Skeletal muscle tissue (tissue), 3 donors: ENCODE measurements at regions not wholly inside any gene's neighbourhood (a gene's known extent, or its start where the extent isn't known, plus 50 kb on each side); places are given as distances from the start of the nearest gene placed in this dataset.
"Not testable (repeated sequence)": the region's sequence is repeated elsewhere in the genome, so short reads cannot be mapped to it uniquely, and the experiment has no call there.

ENCODE experiments used
- H3K27ac ChIP-seq: one replicate; pipeline ENCODE4 v1.7.0; 2013; ENCODE audit warnings: mild to moderate bottlenecking, low read depth, low read length, inconsistent platforms
- H3K27me3 ChIP-seq, 3 donors: one replicate each; pipeline ENCODE4 v1.7.0; 2013; ENCODE audit warnings: low read length in 3 of 3; ENCODE audit not compliant: control insufficient read depth in 3 of 3, insufficient read depth in 3 of 3
- H3K36me3 ChIP-seq, 3 donors: one replicate each; pipeline ENCODE4 v1.7.0; 2013; ENCODE audit warnings: low read length in 3 of 3; ENCODE audit not compliant: control insufficient read depth in 3 of 3, insufficient read depth in 3 of 3
- H3K4me1 ChIP-seq, 3 donors: one replicate each; pipeline ENCODE4 v1.7.0; 2013; ENCODE audit warnings: low read length in 3 of 3, mild to moderate bottlenecking in 3 of 3; ENCODE audit not compliant: control insufficient read depth in 3 of 3, insufficient read depth in 3 of 3
- H3K4me3 ChIP-seq, 3 donors: one replicate each; pipeline ENCODE4 v1.7.0; 2013; ENCODE audit warnings: low read length in 3 of 3
- H3K9ac ChIP-seq, 3 donors: one replicate each; pipeline ENCODE4 v1.7.0; 2013; ENCODE audit warnings: low read length in 3 of 3, mild to moderate bottlenecking in 3 of 3, moderate library complexity in 2 of 3, low read depth in 1 of 3
- H3K9me3 ChIP-seq, 3 donors: one replicate each; pipeline ENCODE4 v1.7.0; 2013; ENCODE audit warnings: low read length in 3 of 3; ENCODE audit not compliant: control insufficient read depth in 3 of 3
- donor health status: Osteomylitis.

GRCh38 chr12:47610686-47611252 is 95.1 kb downstream of the RPAP3 start:
- no peak overlapping the region for H3K9ac ChIP-seq
- H3K4me3 ChIP-seq = no peak overlapping the region
- H3K4me1 ChIP-seq = peaks cover 0 to 2% (median 0%) of the 10 kb centered on the region in 3 donors
- H3K27ac ChIP-seq = no peak overlapping the region
- no peaks in the 10 kb centered on the region for H3K27me3 ChIP-seq
- peaks cover 2 to 5% (median 3%) of the 10 kb centered on the region in 3 donors for H3K9me3 ChIP-seq
- no peaks in the 10 kb centered on the region for H3K36me3 ChIP-seq

DNA sequence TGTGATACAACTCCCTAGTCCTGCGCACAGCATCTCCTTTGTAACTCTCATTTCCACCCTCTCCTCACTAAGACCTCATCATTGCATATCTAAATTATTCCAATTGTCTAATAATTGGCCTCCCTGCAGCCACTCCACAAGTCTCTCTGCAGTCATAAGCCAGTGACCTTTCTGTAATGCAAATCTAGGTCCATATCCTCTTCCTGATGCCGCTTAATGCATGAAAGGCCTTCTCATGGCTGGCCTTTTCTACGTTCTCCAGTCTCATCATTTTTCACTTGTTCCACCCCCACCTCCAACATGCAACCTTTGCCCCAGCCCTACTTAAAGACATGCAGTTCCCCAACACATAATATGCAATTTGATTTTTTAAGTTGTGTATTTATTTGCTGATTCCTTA is 96.0 kb downstream of the RPAP3 start:
- Histone ChIP-seq H3K9me3 (peaks cover 2 to 5% (median 3%) of the 10 kb centered on the region in 3 donors), H3K27ac (no peak overlapping the region), H3K4me3 (no peak overlapping the region), H3K9ac (no peak overlapping the region), H3K36me3 (no peaks in the 10 kb centered on the region), H3K4me1 (peaks cover 0 to 2% (median 0%) of the 10 kb centered on the region in 3 donors), H3K27me3 (no peaks in the 10 kb centered on the region)

GRCh38 chr12:47608671-47609070 is 97.2 kb downstream of the RPAP3 start:
- H3K4me1 ChIP-seq, H3K9me3 ChIP-seq, H3K4me3 ChIP-seq, H3K27ac ChIP-seq, H3K36me3 ChIP-seq, H3K9ac ChIP-seq, H3K27me3 ChIP-seq: not testable (repeated sequence)

DNA sequence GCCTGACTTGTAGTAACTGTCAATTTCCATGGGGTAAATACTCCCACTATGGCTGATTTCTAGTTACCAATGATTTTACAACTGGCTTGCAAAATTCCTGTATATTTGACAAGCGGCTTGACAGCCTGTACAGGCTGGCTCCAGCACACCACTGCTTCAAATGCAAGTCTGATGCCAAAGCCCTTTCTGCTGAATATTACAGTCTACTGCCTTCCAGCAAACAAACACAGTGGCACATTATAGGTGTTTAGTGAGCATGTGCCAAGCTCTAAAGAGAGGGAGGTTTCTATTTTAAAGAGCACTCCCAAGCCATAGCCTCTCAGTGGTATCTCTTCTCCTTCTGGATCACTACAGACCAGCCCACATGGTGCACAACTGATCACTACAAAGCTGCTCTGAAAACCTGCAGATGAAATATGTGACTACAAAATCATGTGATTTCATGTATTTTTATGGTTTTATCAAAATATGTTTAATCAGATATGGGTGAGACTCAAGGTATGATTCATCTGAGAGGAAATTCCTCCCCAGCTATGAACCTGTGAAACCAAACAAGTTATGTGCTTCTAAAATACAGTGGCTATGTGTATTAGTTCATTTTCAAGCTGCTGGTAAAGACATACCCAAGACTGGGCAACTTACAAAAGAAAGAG is 101.5 kb downstream of the RPAP3 start:
- H3K4me3 ChIP-seq = no peak overlapping the region
- H3K27me3 ChIP-seq = no peaks in the 10 kb centered on the region
- no peak overlapping the region for H3K9ac ChIP-seq
- H3K27ac ChIP-seq = no peak overlapping the region
- no peaks in the 10 kb centered on the region for H3K9me3 ChIP-seq
- H3K36me3 ChIP-seq = no peaks in the 10 kb centered on the region
- H3K4me1 ChIP-seq = no peaks in the 10 kb centered on the region

DNA sequence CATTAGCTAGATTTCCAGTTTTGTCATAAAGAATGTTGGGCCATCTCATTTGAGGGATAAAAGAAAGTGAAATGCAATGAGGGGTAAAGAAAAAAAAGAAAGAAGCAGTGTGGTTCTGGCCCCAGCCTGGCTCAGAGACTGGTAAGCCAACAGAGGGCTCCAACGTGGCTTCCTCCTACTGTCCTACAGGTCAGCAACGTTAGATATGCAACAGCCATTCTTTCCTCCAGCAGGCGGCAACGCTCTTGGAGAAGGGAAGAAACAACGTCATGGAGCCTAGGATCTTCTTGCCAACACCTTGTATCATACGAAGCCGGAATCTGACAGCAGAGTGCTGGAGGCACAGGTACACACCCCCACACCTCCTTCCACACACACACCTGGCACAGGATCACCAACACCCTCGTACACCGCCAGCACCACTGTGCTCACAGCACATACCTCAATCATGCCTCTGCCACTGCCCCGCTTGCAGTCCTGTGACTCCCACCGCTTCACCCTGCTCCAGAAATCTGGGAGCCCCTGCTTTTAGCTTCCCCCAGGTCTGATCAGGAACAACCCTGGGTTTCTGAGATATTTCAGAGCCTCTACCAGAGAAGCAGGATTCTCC is 102.8 kb downstream of the RPAP3 start:
- Histone ChIP-seq H3K9ac (no peak overlapping the region), H3K4me1 (no peaks in the 10 kb centered on the region), H3K27me3 (no peaks in the 10 kb centered on the region), H3K36me3 (no peaks in the 10 kb centered on the region), H3K4me3 (no peak overlapping the region), H3K9me3 (no peaks in the 10 kb centered on the region), H3K27ac (peak overlapping the region; percentile 54)

DNA sequence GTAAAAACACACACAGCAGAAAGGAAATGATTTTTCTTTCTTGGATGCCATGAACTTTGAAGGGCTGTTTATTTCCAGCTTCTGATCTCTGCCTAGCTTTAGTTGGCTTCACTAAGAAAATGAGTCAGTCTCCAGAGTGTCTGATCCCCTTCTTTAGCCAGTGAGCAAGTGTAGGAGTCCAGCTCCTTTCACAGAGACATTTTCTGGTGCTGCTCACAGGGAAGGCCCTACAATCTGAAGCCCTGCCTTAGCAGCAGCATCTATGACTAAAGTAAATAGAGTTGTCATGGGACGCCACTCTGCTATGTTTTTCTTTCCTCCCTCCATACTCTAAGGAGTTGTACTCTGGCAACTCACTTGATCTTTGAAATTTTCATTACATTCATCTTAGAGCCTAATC is 103.5 kb downstream of the RPAP3 start:
- Histone ChIP-seq H3K36me3 (no peaks in the 10 kb centered on the region), H3K4me3 (no peak overlapping the region), H3K27ac (peak overlapping the region; percentile 54), H3K9me3 (no peaks in the 10 kb centered on the region), H3K27me3 (no peaks in the 10 kb centered on the region), H3K4me1 (no peaks in the 10 kb centered on the region), H3K9ac (no peak overlapping the region)

DNA sequence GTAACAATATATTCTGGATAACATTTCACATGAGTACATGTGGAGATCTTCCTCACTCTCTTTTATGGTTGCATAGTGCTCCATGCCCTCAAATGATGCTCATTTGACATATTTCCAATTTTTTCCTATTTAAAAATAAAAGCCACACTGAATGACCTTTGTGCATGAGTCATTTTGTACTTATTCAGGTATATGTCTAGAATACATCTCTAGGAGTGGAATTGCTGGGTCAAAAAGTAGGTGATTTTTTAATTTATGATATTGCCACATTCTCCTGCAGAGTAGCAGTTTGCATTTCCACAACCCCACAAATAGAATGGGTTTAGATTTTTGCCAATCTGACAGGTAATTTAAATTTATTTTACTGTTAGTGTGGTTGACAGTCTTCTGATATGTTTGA is 104.8 kb downstream of the RPAP3 start:
- no peak overlapping the region for H3K4me3 ChIP-seq
- H3K36me3 ChIP-seq = no peaks in the 10 kb centered on the region
- H3K9me3 ChIP-seq = no peaks in the 10 kb centered on the region
- H3K27me3 ChIP-seq = no peaks in the 10 kb centered on the region
- H3K9ac ChIP-seq = no peak overlapping the region
- no peaks in the 10 kb centered on the region for H3K4me1 ChIP-seq
- H3K27ac ChIP-seq = no peak overlapping the region

GRCh38 chr12:47591795-47592194 is 114.0 kb downstream of the RPAP3 start:
- H3K9ac ChIP-seq = no peak overlapping the region
- H3K36me3 ChIP-seq = no peaks in the 10 kb centered on the region
- H3K27ac ChIP-seq = peak overlapping the region; percentile 11
- no peaks in the 10 kb centered on the region for H3K27me3 ChIP-seq
- no peaks in the 10 kb centered on the region for H3K9me3 ChIP-seq
- peaks cover 0 to 7% (median 6%) of the 10 kb centered on the region in 3 donors for H3K4me1 ChIP-seq
- no peak overlapping the region for H3K4me3 ChIP-seq

DNA sequence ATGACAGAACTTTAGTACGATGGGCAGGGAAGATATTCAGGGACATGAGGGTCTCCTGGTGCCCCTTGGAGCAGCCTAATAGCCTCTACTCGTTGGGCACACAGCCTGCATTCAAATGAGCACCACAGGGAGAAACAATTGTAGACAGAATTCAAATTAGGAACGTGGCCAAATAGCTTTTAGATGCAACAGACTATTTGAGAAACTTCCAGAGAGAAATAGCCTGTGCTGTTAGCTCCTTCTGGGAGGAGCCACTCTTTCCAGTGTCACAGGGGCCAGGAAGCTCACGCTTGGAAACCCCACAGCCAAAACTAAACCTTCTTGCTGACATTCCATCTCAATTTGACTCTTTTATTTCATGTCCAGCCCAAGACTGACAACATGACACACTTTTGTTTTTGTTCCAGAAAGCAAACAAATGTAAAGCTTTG is 114.5 kb downstream of the RPAP3 start:
- H3K9me3 ChIP-seq = no peaks in the 10 kb centered on the region
- H3K27ac ChIP-seq = peak overlapping the region; percentile 11
- no peaks in the 10 kb centered on the region for H3K36me3 ChIP-seq
- H3K9ac ChIP-seq = no peak overlapping the region
- no peak overlapping the region for H3K4me3 ChIP-seq
- H3K4me1 ChIP-seq = peaks cover 0 to 7% (median 6%) of the 10 kb centered on the region in 3 donors
- no peaks in the 10 kb centered on the region for H3K27me3 ChIP-seq

GRCh38 chr12:47590771-47591360 is 115.0 kb downstream of the RPAP3 start:
- H3K9me3 ChIP-seq = no peaks in the 10 kb centered on the region
- no peak overlapping the region for H3K4me3 ChIP-seq
- H3K27me3 ChIP-seq = no peaks in the 10 kb centered on the region
- H3K9ac ChIP-seq = no peak overlapping the region
- no peak overlapping the region for H3K27ac ChIP-seq
- no peaks in the 10 kb centered on the region for H3K36me3 ChIP-seq
- peaks cover 0 to 7% (median 6%) of the 10 kb centered on the region in 3 donors for H3K4me1 ChIP-seq
